HG03095 (cell line): ENCODE measurements at regions not wholly inside any gene's neighbourhood (a gene's known extent, or its start where the extent isn't known, plus 50 kb on each side); places are given as distances from the start of the nearest gene placed in this dataset.

Experiments used
- ATAC-seq: cut with Tn5 transposase; IDR thresholded peaks from one replicate; pipeline ENCODE4 v1.9.1; 2021; ENCODE audit warnings: moderate library complexity; ENCODE audit not compliant: unreplicated experiment

DNA sequence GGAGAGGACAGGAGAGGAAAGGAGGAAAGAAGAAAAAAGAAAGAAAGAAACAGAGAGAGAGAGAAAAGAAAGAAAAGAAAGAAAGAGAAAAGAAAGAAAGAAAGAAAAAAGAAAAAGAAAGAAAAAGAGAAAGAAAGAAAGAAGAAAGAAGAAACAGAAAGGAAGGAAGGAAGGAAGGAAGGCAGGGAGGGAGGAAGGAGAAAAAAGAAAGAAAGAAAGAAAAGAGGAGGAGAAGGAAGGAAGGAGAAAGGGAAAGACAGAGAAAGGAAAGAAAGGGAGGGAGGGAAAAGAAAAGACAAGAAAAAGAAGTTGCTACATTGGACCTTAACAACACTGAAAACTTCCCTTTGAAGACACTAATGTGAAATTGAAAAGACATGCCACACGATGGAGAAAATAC lies 56.6 kb upstream of the CCL2 start:
- ATAC-seq: no peak

GRCh38 chr17:34199454-34199853 lies 55.6 kb upstream of the CCL2 start:
- ATAC-seq: no peak

- ATAC-seq: no peak
Observed at GRCh38 chr17:34199932-34200534, 55.1 kb upstream of the CCL2 start.

- no peak for ATAC-seq
Observed at GRCh38 chr17:34201225-34201624, 53.9 kb upstream of the CCL2 start.

DNA sequence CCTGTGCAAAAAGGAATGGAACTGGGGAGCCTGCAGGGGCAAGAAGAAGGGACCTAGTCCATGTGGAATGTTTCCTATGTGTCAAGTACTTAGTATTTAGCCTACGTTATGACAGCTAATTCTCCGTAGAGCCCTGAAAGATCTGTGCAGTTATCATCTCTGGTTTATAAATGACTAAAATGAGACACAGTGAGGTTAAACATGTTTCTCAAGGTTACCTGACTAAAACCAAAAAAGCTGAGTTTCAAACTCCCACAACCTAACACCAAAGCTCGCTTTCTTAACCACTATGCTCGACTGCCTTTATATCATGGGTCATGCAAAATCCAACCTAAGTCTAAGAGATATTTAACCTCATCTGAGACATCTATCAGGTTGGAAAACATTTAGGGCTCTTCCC lies 53.3 kb upstream of the CCL2 start:
- no peak for ATAC-seq

DNA sequence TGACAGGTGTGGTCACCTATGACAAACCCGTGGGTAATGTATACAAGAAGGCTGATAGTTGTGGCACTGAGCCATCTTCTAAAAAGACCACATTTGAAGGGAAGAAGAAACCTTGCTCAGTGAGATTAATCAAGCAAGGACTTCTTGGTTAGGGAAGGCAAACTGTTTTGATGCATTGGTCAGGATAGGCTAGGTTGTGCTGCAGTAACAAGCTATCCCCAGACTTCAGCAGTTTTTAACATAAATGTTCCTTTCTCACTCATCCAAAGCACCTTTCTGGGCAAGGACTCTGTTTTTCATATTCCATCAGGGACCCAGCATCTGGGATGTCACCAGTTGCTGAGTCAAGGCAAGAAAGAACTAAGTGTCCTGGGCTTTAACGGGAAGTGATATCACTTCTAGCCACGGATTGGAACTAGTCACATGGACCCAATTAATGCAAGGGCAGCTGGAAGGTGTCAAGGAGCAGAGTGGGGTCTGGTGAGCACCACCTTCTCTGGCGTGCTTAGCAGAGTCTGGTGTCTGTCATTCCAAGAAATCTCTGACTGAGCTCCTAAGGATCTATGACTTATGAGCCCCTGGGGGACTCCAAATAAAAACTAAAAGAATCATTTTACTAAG lies 52.0 kb upstream of the CCL2 start:
- no peak for ATAC-seq

GRCh38 chr17:34204402-34204801 lies 50.7 kb upstream of the CCL2 start:
- ATAC-seq: no peak
